ENCODE measurements at regions not wholly inside any gene's neighbourhood (a gene's known extent, or its start where the extent isn't known, plus 50 kb on each side); places are given as distances from the start of the nearest gene placed in this dataset.

DNA sequence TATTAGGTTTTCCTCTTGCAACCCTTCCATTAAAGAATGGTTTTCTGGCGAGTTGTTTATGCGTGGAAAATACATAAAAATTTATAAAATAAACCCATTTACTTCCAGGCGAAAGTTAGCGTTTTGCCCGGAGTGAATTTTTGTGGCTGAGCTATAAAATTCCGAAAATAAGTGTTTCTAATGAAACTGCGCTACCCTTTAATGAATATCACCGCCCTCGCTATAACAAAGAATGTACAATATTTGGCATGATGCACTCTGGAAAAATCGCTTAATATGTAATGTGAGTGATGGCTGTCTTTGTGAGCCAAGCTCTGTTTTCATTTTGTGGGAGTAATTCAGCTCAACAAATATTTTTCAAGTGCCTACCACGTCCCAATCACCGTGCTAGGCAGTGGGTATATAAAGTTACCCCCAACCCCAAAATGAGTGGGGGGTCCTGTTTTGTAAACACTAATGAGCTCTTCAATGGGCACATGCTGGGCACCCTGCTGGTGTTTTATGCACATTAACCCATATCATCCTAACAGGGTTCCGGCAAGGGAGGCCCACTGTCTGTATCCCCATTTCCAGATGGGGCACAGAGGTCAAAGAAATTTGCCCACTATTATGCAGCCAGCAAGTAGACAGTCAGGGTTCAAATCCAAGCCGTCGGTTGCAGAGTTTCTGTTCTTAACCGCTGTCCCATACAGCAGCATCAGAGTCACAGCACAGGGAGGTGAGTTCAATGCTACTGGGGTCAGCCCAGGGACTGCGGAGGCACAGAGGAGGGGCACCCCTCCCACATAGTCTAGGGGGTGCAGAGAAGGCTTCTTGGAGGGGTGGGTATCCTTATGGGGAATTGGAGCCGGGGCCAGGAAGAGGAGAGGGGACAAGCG is 65.7 kb upstream of the STX18 start:
- Histone ChIP-seq H3K4me3 (ENCODE audit: low read depth, low read length, poor library complexity, severe bottlenecking) (no peak overlapping the region), H3K27me3 (replicated peaks; ENCODE audit: insufficient read depth, low read depth, low read length, poor library complexity) (no peaks in the 10 kb centered on the region), H3K9me3 (ENCODE audit: low read depth, low read length, poor library complexity, severe bottlenecking) (no peaks in the 10 kb centered on the region), H3K4me1 (ENCODE audit: insufficient read depth, low read length, poor library complexity, severe bottlenecking) (no peaks in the 10 kb centered on the region), H3K27ac (ENCODE audit: low read depth, low read length, poor library complexity, severe bottlenecking) (no peak overlapping the region), H3K36me3 (ENCODE audit: insufficient read depth, low read length, poor library complexity, severe bottlenecking) (no peaks in the 10 kb centered on the region)
- BruUV-seq (replicated peaks): no TSS peak
- CTCF ChIA-PET: interaction anchor here (0.5 to 0.7 kb wide), 2 partner anchors 53 to 88 kb away, joined by 3 read pairs; no protein-coding TSS in a partner anchor
- DNase-seq (ENCODE audit: low spot score): no peak
- TF ChIP-seq EZH2 (IDR thresholded peaks at IDR 0.05; ENCODE audit: borderline replicate concordance, low read depth, low read length, poor library complexity, severe bottlenecking): no peak
- TF ChIP-seq, protein P1, sequence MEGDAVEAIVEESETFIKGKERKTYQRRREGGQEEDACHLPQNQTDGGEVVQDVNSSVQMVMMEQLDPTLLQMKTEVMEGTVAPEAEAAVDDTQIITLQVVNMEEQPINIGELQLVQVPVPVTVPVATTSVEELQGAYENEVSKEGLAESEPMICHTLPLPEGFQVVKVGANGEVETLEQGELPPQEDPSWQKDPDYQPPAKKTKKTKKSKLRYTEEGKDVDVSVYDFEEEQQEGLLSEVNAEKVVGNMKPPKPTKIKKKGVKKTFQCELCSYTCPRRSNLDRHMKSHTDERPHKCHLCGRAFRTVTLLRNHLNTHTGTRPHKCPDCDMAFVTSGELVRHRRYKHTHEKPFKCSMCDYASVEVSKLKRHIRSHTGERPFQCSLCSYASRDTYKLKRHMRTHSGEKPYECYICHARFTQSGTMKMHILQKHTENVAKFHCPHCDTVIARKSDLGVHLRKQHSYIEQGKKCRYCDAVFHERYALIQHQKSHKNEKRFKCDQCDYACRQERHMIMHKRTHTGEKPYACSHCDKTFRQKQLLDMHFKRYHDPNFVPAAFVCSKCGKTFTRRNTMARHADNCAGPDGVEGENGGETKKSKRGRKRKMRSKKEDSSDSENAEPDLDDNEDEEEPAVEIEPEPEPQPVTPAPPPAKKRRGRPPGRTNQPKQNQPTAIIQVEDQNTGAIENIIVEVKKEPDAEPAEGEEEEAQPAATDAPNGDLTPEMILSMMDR (conservative IDR thresholded peaks at IDR 0.05; ENCODE audit: low read depth, low read length): no peak
- intact Hi-C loops (cut with micrococcal nuclease; ENCODE audit: unreplicated experiment): no loop called here
- POLR2A ChIA-PET (ENCODE audit: low non-redundant PET): interaction anchor here (0.6 kb wide), 1 partner anchor 61 kb away, joined by 5 read pairs; no protein-coding TSS in a partner anchor

DNA sequence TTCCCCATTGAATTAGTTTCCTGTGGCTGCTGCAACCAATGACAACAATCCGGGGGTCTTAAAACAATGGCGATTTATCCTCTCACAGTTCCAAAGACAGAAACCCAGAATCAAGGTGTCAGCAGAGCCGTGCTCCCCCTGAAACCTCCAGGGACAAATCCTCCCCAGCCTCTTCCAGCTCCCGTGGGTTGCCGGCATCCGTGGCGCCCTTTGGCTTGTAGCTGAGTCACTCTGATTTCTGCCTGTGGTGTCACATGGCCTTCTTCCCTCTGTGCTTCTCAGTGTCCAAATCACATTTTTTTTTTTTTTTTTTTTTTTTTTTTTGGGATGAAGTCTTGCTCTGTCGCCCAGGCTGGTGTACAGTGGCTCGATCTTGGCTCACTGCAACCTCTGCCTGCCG is 64.5 kb upstream of the STX18 start:
- intact Hi-C loops (cut with micrococcal nuclease; ENCODE audit: unreplicated experiment): no loop called here
- CTCF ChIA-PET: interaction anchor here (0.7 kb wide), 1 partner anchor 1485 kb away, joined by 6 read pairs; no protein-coding TSS in a partner anchor

DNA sequence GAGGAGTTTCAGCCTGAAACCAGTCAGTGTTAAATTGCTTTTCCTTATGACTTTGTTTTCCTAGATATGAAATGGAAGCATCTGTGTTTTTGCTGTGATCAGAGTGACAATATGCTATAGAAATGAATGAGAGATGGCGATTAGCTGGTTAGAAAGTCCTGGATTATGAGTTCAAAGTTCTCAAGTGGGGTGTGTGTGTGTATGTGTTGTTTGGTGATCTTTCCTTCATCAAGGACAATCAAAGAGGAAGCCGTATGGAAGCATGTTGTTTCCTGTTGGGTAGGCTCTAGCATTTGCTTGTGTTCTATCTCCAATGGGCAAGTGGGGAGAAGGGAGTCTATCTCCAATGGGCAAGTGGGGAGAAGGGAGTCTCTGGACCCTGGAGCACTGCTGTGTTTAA is 64.0 kb upstream of the STX18 start:
- Histone ChIP-seq H3K9me3 (ENCODE audit: low read depth, low read length, poor library complexity, severe bottlenecking) (no peaks in the 10 kb centered on the region), H3K27me3 (replicated peaks; ENCODE audit: insufficient read depth, low read depth, low read length, poor library complexity) (no peaks in the 10 kb centered on the region), H3K27ac (ENCODE audit: low read depth, low read length, poor library complexity, severe bottlenecking) (no peak overlapping the region), H3K4me1 (ENCODE audit: insufficient read depth, low read length, poor library complexity, severe bottlenecking) (no peaks in the 10 kb centered on the region), H3K36me3 (ENCODE audit: insufficient read depth, low read length, poor library complexity, severe bottlenecking) (no peaks in the 10 kb centered on the region), H3K4me3 (ENCODE audit: low read depth, low read length, poor library complexity, severe bottlenecking) (no peak overlapping the region)
- no TSS peak for BruUV-seq (replicated peaks)
- ChIA-PET CTCF (no interaction called here), POLR2A (ENCODE audit: low non-redundant PET) (no interaction called here)
- no peak for DNase-seq (ENCODE audit: low spot score)
- intact Hi-C loops (cut with micrococcal nuclease; ENCODE audit: unreplicated experiment): no loop called here
- TF ChIP-seq, protein P1 (conservative IDR thresholded peaks at IDR 0.05; ENCODE audit: low read depth, low read length): no peak
- TF ChIP-seq EZH2 (IDR thresholded peaks at IDR 0.05; ENCODE audit: borderline replicate concordance, low read depth, low read length, poor library complexity, severe bottlenecking): no peak

More for the DNA sequence above, 64.5 kb upstream of the STX18 start:
- Histone ChIP-seq H3K36me3 (ENCODE audit: insufficient read depth, low read length, poor library complexity, severe bottlenecking) (no peaks in the 10 kb centered on the region), H3K27ac (ENCODE audit: low read depth, low read length, poor library complexity, severe bottlenecking) (no peak overlapping the region), H3K4me1 (ENCODE audit: insufficient read depth, low read length, poor library complexity, severe bottlenecking) (no peaks in the 10 kb centered on the region), H3K27me3 (replicated peaks; ENCODE audit: insufficient read depth, low read depth, low read length, poor library complexity) (no peaks in the 10 kb centered on the region), H3K9me3 (ENCODE audit: low read depth, low read length, poor library complexity, severe bottlenecking) (no peaks in the 10 kb centered on the region), H3K4me3 (ENCODE audit: low read depth, low read length, poor library complexity, severe bottlenecking) (no peak overlapping the region)
- no peak for DNase-seq (ENCODE audit: low spot score)
- no TSS peak for BruUV-seq (replicated peaks)
- POLR2A ChIA-PET (ENCODE audit: low non-redundant PET): no interaction called here
- TF ChIP-seq EZH2 (IDR thresholded peaks at IDR 0.05; ENCODE audit: borderline replicate concordance, low read depth, low read length, poor library complexity, severe bottlenecking): no peak
- TF ChIP-seq, protein P1 (conservative IDR thresholded peaks at IDR 0.05; ENCODE audit: low read depth, low read length): no peak
